ENCODE measurements at regions not wholly inside any gene's neighbourhood (a gene's known extent, or its start where the extent isn't known, plus 50 kb on each side); places are given as distances from the start of the nearest gene placed in this dataset.

DNA sequence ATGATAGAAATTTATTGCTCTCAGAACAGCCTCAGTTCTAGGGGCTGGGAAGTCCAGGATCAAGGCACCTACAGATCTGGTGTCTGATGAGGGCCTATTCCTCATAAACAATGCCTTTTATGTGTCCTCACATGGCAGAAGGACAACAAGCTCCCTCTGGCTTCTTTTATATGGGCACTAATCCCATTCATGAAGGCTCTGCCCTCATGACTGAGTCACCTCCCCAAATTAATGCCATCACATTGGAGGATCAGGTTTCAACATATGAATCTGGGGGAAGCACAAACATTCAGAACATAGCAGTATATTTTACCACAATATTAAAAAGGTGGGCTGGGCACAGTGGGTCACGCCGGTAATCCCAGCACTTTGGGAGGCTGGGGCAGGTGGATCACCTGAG is 58.5 kb upstream of the CCN6 start:
- TF ChIP-seq, protein P1, sequence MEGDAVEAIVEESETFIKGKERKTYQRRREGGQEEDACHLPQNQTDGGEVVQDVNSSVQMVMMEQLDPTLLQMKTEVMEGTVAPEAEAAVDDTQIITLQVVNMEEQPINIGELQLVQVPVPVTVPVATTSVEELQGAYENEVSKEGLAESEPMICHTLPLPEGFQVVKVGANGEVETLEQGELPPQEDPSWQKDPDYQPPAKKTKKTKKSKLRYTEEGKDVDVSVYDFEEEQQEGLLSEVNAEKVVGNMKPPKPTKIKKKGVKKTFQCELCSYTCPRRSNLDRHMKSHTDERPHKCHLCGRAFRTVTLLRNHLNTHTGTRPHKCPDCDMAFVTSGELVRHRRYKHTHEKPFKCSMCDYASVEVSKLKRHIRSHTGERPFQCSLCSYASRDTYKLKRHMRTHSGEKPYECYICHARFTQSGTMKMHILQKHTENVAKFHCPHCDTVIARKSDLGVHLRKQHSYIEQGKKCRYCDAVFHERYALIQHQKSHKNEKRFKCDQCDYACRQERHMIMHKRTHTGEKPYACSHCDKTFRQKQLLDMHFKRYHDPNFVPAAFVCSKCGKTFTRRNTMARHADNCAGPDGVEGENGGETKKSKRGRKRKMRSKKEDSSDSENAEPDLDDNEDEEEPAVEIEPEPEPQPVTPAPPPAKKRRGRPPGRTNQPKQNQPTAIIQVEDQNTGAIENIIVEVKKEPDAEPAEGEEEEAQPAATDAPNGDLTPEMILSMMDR (IDR thresholded peaks at IDR 0.05): no peak
- no peak for TF ChIP-seq POLR2A (IDR thresholded peaks at IDR 0.05)
